PC-3 (cell line): ENCODE measurements at regions not wholly inside any gene's neighbourhood (a gene's known extent, or its start where the extent isn't known, plus 50 kb on each side); places are given as distances from the start of the nearest gene placed in this dataset.

Experiments used
- EZH2 ChIP-seq: fragments of 300-600 bp; sonication (generic); IDR thresholded peaks from one replicate; pipeline ENCODE4 v1.6.1; 2017; ENCODE audit warnings: antibody characterized with exemption, mild to moderate bottlenecking, low read length; ENCODE audit not compliant: unreplicated experiment
- EZH2phosphoT487 ChIP-seq: fragments of 300-600 bp; sonication (generic); IDR thresholded peaks from 2 replicates; pipeline ENCODE4 v1.6.1; 2018; ENCODE audit warnings: mild to moderate bottlenecking, antibody characterized with exemption, low read length, borderline replicate concordance
- TF ChIP-seq, protein P1 (sequence below): fragments of 300-600 bp; sonication (generic); conservative IDR thresholded peaks from 2 replicates; pipeline ENCODE4 v1.5.1; 2017; ENCODE audit warnings: antibody characterized with exemption, low read depth, mild to moderate bottlenecking, low read length

DNA sequence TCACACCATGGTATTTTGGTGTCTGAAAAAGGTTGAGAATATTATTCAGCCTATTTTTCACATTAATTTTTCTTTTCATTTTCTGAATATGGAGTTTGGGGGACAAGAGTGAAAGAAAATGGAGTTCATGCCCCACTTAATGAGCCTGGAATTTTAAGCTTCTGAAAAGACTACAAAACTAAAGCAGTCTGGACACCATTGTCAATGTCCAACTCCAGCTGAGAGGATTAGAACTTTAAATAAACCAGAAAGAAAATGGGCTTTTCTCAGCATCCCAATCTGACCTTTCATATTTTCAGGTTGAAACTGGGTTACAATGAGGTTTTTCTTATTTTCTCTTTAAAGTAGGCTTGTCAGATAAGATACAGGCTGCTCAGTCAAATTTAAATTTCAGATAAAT is 207.7 kb downstream of the SLC6A15 start:
- TF ChIP-seq, protein P1, sequence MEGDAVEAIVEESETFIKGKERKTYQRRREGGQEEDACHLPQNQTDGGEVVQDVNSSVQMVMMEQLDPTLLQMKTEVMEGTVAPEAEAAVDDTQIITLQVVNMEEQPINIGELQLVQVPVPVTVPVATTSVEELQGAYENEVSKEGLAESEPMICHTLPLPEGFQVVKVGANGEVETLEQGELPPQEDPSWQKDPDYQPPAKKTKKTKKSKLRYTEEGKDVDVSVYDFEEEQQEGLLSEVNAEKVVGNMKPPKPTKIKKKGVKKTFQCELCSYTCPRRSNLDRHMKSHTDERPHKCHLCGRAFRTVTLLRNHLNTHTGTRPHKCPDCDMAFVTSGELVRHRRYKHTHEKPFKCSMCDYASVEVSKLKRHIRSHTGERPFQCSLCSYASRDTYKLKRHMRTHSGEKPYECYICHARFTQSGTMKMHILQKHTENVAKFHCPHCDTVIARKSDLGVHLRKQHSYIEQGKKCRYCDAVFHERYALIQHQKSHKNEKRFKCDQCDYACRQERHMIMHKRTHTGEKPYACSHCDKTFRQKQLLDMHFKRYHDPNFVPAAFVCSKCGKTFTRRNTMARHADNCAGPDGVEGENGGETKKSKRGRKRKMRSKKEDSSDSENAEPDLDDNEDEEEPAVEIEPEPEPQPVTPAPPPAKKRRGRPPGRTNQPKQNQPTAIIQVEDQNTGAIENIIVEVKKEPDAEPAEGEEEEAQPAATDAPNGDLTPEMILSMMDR, result no peak
- no peak for TF ChIP-seq EZH2phosphoT487
- no peak for TF ChIP-seq EZH2
